ENCODE measurements at regions not wholly inside any gene's neighbourhood (a gene's known extent, or its start where the extent isn't known, plus 50 kb on each side); places are given as distances from the start of the nearest gene placed in this dataset.

GRCh38 chr2:55779459-55780421, 86.1 kb upstream of the PNPT1 start:
- H3K9me3 ChIP-seq (ENCODE audit: control insufficient read depth, insufficient read depth, low read depth, low read length), result no peaks in the 10 kb centered on the region
- no peak overlapping the region for H3K27ac ChIP-seq (ENCODE audit: extremely low read depth, low read depth, low read length)
- peaks cover 2% of the 10 kb centered on the region; the same call in 1 of the 2 replicates for H3K4me1 ChIP-seq (ENCODE audit: control insufficient read depth, insufficient read depth, low read length)
- H3K36me3 ChIP-seq (ENCODE audit: control insufficient read depth in 2 of 2, insufficient read depth in 1 of 2, low read length in 2 of 2), result no peaks in the 10 kb centered on the region
- ChIA-PET POLR2A (no interaction called here), CTCF (interaction anchor here (0.6 to 1.6 kb wide), 2 partner anchors 8 to 83 kb away, joined by 3 to 5 read pairs; no protein-coding TSS in a partner anchor)
- no peak for TF ChIP-seq ZNF670 (tag by site-specific recombination; IDR thresholded peaks at IDR 0.05; ENCODE audit: low read depth)
- TF ChIP-seq ZNF704 (tag by site-specific recombination; IDR thresholded peaks at IDR 0.05), result no peak
- TF ChIP-seq ZBTB17 (tag by site-specific recombination; IDR thresholded peaks at IDR 0.05), result 0 out of 2 replicates have a peak, but pooled peaks have one; percentile 18
- no peak for TF ChIP-seq ZBTB11 (tag by site-specific recombination; conservative IDR thresholded peaks at IDR 0.05; ENCODE audit: low read depth)
- no peak for TF ChIP-seq SCRT1 (tag by site-specific recombination; IDR thresholded peaks at IDR 0.05; ENCODE audit: borderline replicate concordance)
- TF ChIP-seq MEIS1 (CRISPR knock-in tag; IDR thresholded peaks at IDR 0.05; ENCODE audit: borderline replicate concordance), result 0 out of 2 replicates have a peak, but pooled peaks have one; percentile 43
- H3K4me3 ChIP-seq (ENCODE audit: low read depth, low read length), result no peak overlapping the region

GRCh38 chr2:55776966-55777365, 83.3 kb upstream of the PNPT1 start:
- Histone ChIP-seq H3K27ac (ENCODE audit: extremely low read depth, low read depth, low read length) (no peak overlapping the region), H3K4me1 (ENCODE audit: control insufficient read depth, insufficient read depth, low read length) (peaks cover 2% of the 10 kb centered on the region; the same call in 1 of the 2 replicates), H3K9me3 (ENCODE audit: control insufficient read depth, insufficient read depth, low read depth, low read length) (no peaks in the 10 kb centered on the region), H3K4me3 (ENCODE audit: low read depth, low read length) (no peak overlapping the region), H3K36me3 (ENCODE audit: control insufficient read depth in 2 of 2, insufficient read depth in 1 of 2, low read length in 2 of 2) (no peaks in the 10 kb centered on the region)
- no peak for TF ChIP-seq ZNF292 (tag by site-specific recombination; IDR thresholded peaks at IDR 0.05; ENCODE audit: borderline replicate concordance, low read depth)
- TF ChIP-seq MEIS1 (CRISPR knock-in tag; IDR thresholded peaks at IDR 0.05; ENCODE audit: borderline replicate concordance), result no peak
- no peak for TF ChIP-seq ZNF600 (tag by site-specific recombination; IDR thresholded peaks at IDR 0.05)
- TF ChIP-seq ZNF433 (tag by site-specific recombination; IDR thresholded peaks at IDR 0.05; ENCODE audit: low read depth), result no peak
- no peak for TF ChIP-seq ZBTB10 (tag by site-specific recombination; IDR thresholded peaks at IDR 0.05)
- no peak for TF ChIP-seq HOXC10 (CRISPR knock-in tag; IDR thresholded peaks at IDR 0.05)
- TF ChIP-seq ZNF423 (tag by site-specific recombination; IDR thresholded peaks at IDR 0.05), result no peak
- TF ChIP-seq ZNF341 (tag by site-specific recombination; IDR thresholded peaks at IDR 0.05; ENCODE audit: low read depth), result no peak
- no peak for TF ChIP-seq PATZ1 (tag by site-specific recombination; IDR thresholded peaks at IDR 0.05)
- no peak for TF ChIP-seq ZNF449 (tag by site-specific recombination; IDR thresholded peaks at IDR 0.05)
- TF ChIP-seq ZNF623 (tag by site-specific recombination; IDR thresholded peaks at IDR 0.05), result no peak
- POLR2A ChIA-PET, result no interaction called here
- CTCF ChIA-PET, result interaction anchor here (1.5 to 2.0 kb wide), 2 partner anchors 185 to 230 kb away, joined by 5 to 7 read pairs; no protein-coding TSS in a partner anchor

Data from HEK293 (cell line).